GM12875 (cell line): ENCODE measurements at regions not wholly inside any gene's neighbourhood (a gene's known extent, or its start where the extent isn't known, plus 50 kb on each side); places are given as distances from the start of the nearest gene placed in this dataset.
A peak's percentile ranks its signal among the peaks of the same experiment; 100 is the strongest.

ENCODE experiments used
- H3K4me3 ChIP-seq: one replicate; pipeline ENCODE4 v1.5.1; 2011; ENCODE audit warnings: low read depth, low read length, control low read depth
- CTCF ChIP-seq: IDR thresholded peaks from 2 replicates; pipeline ENCODE4 v1.5.1; 2011; ENCODE audit warnings: low read depth, mild to moderate bottlenecking, control low read depth, inconsistent platforms, low read length, moderate library complexity, borderline replicate concordance; ENCODE audit not compliant: insufficient read depth

- TF ChIP-seq CTCF: no peak
- H3K4me3 ChIP-seq: no peak overlapping the region
Measured at GRCh38 chr16:55252577-55252976, 71.4 kb upstream of the IRX6 start.

GRCh38 chr16:55253987-55254386 is 70.0 kb upstream of the IRX6 start:
- no peak for TF ChIP-seq CTCF
- H3K4me3 ChIP-seq: no peak overlapping the region

GRCh38 chr16:55255733-55256282 is 68.2 kb upstream of the IRX6 start:
- no peak for TF ChIP-seq CTCF
- H3K4me3 ChIP-seq: no peak overlapping the region

GRCh38 chr16:55256412-55257016 is 67.5 kb upstream of the IRX6 start:
- no peak overlapping the region for H3K4me3 ChIP-seq
- no peak for TF ChIP-seq CTCF

- TF ChIP-seq CTCF: peak; percentile 67
- no peak overlapping the region for H3K4me3 ChIP-seq
Measured at GRCh38 chr16:55257966-55258613, 65.9 kb upstream of the IRX6 start.

GRCh38 chr16:55261301-55261700 is 62.7 kb upstream of the IRX6 start:
- H3K4me3 ChIP-seq: no peak overlapping the region
- TF ChIP-seq CTCF: no peak
